HG02588 (cell line): ENCODE measurements at regions not wholly inside any gene's neighbourhood (a gene's known extent, or its start where the extent isn't known, plus 50 kb on each side); places are given as distances from the start of the nearest gene placed in this dataset.

ENCODE experiments used
- ATAC-seq: cut with Tn5 transposase; IDR thresholded peaks from one replicate; pipeline ENCODE4 v1.9.1; 2021; ENCODE audit warnings: mild to moderate bottlenecking, moderate library complexity; ENCODE audit not compliant: unreplicated experiment

- no peak for ATAC-seq
These were observed 299.3 kb upstream of the PITRM1 start for GRCh38 chr10:3471927-3472286.

DNA sequence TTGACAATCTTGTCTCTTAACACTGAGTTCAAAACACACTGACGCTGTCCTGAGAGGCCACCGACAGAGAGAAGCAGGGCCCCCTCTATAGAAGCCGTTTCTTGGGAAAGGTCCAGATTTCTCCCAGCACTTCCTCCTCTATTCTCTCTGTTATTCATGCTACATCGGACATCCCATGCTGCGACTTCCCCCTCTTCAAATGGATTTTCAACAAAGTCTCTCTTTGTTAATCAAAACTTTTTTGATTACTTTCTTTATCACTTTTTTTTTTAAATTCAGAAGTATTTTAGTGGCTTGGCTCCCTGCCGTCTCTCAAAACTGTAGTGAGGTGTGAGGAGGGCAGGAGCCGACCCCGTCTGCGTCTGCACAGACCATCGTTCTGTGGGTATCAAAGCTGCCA lies 298.9 kb upstream of the PITRM1 start:
- ATAC-seq: no peak

- no peak for ATAC-seq
These were observed 297.6 kb upstream of the PITRM1 start for GRCh38 chr10:3470191-3470590.

- ATAC-seq: no peak
These were observed 297.0 kb upstream of the PITRM1 start for GRCh38 chr10:3469639-3470020.

DNA sequence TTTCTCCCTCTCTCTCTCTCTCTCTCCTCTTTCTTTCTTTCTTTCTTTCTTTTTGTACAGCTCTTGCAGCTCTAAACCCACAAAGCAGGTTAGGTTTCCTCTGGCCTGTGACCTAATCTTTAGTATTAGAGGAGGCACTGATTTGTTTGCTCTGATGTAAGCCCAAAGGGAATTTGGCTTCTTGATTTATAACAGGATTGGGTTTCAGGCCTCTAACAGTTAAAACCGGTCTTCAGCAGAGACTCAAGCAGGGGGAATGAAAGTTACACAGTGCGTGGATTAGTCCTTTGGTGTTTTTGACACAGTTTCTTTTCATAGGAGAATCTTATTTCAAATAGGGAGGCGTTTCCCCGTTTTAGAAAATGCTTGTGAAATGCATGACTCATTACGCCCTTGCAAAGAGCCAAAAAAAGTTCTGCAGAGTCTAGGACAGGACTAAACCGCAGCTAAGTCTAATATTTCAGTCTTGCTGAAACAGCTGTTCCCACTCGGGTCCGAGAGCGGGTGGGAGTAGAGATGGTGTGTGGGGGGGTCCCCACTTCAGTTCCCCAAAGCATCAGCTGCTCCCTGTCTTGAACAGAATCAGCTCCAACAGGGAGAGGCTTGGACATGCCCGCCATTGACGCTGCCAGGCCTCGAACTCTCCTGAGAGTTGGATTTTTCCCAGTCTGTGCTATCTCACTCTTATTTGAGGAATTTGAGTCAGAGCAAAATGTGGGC lies 296.5 kb upstream of the PITRM1 start:
- ATAC-seq: no peak

GRCh38 chr10:3467052-3467951 lies 294.7 kb upstream of the PITRM1 start:
- no peak for ATAC-seq

DNA sequence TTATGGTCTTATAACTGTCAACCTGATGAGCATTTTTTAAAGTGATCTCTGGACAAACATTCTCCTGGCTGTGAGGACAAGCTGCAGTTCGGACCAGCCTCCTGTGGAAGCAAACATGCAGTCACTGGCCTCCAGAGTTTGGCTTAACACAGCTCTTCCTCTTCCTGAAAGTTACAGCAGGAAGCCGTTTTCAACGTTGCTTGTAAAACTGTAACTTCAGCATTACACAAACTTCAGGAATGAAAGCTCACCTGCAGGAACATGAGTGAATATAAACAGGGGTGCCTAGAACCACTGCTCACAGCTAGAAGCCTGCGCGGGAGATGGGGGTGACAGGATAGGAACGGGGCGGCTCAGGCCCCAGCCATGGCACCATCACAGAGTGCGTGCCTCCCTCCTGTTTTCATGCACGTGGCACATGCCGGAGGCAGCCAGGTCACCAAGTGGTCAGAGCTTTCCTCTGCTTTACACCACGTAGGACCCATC lies 292.9 kb upstream of the PITRM1 start:
- ATAC-seq: no peak

DNA sequence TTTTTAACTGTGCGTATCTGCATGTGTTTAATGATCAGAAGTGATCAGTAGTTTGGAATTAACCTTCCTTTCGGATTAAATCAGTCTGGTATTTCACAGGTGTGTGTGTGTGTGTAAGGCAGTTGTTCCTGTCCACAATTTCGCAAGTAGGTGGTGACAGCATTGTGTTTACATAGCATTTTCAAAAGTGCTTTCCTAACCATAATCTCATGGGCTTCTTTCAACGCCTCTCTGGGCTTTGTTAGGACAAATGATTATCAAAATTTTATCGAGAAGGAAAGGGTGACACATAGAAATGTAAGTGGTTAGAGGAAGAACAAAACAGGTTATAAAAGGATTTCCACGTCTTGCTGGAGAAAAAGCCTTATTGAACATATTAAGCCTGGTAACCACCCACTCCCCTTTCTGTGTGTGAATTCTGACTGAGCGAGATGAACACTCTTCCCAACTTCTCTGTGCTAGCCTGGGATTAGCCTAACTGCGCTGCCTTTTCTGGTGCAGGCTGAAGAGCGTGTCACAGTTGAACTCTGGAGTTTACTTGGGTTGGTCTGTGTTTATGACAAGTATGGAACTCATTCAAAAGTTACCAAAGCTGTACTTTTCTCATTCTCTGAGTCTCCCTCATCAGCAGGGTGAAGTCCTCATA lies 292.3 kb upstream of the PITRM1 start:
- no peak for ATAC-seq

DNA sequence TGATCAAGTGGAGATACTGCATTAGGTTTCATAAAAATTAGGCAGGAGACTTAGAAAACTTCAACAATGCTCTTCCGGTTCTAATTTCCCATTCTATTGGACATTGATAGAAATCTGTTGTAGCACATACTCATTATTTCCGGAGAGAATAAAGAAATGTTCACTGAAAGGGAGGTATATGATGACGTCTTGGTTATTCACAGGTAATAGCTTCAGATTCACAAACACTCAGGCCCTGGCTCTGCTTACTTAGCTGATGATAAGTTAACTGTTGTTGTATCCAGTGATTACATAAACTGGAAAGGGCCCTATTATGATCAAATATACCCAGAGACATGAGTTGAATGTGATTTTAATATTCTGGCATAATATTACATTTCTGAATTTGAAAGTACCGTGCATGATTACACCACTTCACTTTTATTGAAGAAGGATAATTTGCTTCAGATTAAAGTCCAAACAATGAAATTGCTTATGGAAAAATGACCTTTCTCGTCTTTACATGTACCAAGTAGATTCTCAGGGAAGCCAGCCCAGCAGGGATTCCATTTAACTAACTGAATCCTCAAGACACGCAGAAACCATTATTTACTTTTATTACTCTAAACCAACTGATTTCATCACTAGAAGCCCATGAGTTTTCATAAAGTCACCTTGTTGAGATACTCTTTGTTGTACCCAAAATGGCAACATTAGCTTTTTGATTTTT lies 288.0 kb upstream of the PITRM1 start:
- no peak for ATAC-seq

DNA sequence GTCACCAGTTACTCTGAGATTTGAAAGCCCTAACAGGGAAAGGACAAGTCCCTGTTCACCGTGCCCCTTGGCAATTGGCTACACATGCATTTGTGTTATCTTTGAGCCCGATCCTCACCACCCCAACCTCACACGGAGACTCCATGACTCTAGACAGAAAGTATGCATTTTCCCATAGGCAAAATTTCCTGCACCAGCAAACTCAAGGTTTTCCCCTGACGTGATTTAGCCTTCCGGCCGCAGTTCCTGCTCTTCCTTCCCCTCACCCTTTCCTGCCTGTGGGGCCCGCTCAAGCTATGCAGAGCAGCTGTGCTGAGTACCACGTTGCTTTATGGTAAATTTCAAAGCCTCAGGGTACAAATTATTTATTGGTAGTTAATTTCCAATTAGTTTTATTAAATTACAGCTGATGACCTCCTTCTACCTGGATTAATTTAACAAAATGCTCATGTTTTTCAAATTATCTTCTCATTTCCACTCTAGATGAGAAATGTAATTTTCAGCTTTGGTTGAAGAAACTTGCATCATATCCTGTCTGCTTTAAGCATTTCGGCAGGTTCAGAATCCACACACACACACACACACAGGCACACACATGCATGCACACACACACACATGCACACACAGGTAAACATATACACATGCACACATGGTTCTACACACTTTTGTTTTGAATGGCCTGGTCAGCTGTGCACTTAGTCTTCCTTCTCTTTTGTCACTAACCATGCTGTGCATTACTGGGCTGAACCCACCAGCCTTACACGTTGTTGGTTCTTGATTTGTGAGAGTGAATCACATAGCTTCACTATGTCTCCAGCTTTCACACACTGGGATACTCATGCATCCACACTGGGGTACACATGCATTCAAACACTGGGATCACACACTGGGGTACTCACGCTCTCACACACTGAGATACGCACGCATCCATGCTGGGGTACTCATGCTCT lies 283.1 kb upstream of the PITRM1 start:
- no peak for ATAC-seq

DNA sequence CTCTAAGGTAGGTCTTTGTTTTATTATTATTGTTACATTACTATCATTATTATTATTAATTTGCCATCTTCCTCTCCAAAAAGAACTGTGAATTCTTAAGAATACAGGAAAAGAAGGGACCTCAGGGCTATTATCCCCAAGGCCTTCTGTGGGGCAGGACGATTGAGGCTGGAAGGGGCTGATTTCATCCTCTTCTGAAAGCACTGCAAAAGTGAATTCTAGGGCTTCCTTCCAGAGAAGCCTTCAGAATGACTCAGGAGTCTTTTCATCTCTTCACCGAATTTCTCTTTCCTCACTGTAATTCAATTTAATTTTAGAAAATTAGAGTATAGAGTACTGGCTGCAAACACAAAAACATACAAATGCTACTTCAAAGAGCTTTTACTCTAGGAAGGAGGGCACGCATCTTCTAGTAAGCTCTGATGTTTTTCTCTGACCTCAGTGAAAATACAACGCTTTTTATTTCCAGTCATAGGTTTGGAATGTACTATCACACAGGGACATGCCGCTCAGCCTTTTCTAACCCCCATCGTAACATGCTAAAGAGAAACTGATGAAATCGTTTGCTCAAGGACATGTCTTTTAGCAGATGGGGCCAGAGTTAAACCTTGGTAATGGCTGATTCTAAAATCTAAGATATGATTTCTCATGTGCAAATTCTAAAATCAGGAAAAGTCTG lies 280.2 kb upstream of the PITRM1 start:
- no peak for ATAC-seq

DNA sequence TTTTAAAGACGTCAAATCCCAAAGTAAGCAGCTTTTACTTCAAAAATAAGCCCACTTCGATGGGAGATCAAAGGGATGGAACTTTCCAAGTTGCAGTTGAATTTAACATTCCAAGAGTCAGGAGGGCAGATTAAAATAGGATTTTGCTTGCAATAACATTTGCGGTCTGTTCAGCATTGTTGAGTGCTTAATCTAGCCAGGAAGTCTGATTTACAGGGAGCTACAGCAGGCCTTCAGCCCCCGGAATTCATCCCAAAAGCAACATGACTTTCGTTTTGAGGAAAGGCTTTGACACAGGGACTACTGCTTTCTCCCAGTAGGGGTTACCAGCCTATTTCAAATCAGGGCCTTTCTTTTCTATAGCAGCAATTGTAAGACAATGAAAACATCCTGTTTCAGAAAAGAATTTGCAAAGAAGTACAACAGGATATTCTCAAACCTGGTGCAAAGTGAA lies 279.6 kb upstream of the PITRM1 start:
- ATAC-seq: no peak

GRCh38 chr10:3451516-3452172 lies 279.1 kb upstream of the PITRM1 start:
- ATAC-seq: no peak

- ATAC-seq: no peak
These were observed 273.6 kb upstream of the PITRM1 start for GRCh38 chr10:3446221-3446620.

GRCh38 chr10:3445648-3446047 lies 273.1 kb upstream of the PITRM1 start:
- no peak for ATAC-seq

GRCh38 chr10:3442451-3442990 lies 269.9 kb upstream of the PITRM1 start:
- ATAC-seq: no peak

DNA sequence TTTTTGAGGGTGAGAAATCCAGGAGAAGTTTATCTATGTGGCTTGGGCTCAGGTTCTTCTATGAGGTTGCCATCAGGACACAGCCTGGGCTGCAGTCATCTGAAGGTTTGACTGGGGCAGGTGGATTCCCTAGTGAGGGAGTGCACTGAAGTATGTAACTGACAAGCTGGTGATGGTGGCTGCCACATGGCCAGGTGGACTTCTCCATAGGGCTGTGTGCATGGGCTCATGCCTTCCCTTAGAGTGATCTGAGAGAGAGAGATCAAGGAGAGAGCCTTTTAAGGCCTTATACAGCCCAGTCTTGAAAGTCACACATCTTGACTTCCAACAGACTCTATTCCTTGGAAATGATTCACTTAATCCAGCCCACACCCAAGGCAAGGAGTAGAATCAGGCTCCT lies 266.6 kb upstream of the PITRM1 start:
- no peak for ATAC-seq

DNA sequence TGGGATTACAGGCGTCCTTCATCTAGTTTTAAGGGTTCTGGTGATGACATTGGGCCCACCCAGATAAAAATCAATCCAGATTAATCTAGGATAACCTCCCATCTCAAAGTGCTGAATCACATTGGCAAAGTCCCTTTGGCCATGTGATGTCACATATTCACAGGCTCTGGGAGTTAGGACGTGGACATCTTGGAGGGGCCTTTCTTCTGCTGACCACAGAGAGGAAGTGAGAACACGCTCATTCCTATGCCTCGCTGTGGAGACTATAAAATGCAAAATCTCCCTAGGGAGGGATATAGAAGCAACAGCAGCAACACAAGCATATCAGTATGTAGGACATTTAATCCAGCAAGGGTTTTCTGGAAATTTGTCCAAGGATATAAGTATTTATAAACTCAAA lies 266.0 kb upstream of the PITRM1 start:
- ATAC-seq: no peak

- no peak for ATAC-seq
These were observed 263.1 kb upstream of the PITRM1 start for GRCh38 chr10:3435671-3436070.
